ENCODE measurements at regions not wholly inside any gene's neighbourhood (a gene's known extent, or its start where the extent isn't known, plus 50 kb on each side); places are given as distances from the start of the nearest gene placed in this dataset.

DNA sequence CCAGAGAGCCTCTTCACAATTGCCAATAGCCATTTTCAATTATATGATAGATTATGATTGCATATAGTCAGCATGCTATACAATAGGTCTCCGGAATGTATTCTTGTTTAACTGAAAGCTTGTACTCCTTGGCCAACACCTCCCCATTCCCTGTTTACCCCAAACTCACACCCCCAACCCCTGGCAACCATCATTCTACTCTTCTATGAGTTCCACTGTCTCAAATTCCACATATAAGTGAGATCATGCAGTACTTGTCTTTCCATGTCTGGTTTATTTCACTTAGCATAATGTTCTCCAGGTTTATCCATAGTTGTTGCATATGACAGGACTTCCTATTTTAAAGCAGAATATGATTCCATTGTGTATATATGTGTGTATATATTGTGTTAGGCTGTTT lies 110.7 kb upstream of the STC2 start:
- in situ Hi-C loops (cut with HindIII; ENCODE audit: low sequenced_read_pairs) = no loop called here

- in situ Hi-C loops (cut with HindIII; ENCODE audit: low sequenced_read_pairs) = no loop called here
Observed at GRCh38 chr5:173435447-173435846, 107.2 kb upstream of the STC2 start.

- in situ Hi-C loops (cut with HindIII; ENCODE audit: low sequenced_read_pairs) = no loop called here
Observed at GRCh38 chr5:173434270-173434669, 106.1 kb upstream of the STC2 start.

GRCh38 chr5:173430394-173430793 lies 102.2 kb upstream of the STC2 start:
- in situ Hi-C loops (cut with HindIII; ENCODE audit: low sequenced_read_pairs) = no loop called here

DNA sequence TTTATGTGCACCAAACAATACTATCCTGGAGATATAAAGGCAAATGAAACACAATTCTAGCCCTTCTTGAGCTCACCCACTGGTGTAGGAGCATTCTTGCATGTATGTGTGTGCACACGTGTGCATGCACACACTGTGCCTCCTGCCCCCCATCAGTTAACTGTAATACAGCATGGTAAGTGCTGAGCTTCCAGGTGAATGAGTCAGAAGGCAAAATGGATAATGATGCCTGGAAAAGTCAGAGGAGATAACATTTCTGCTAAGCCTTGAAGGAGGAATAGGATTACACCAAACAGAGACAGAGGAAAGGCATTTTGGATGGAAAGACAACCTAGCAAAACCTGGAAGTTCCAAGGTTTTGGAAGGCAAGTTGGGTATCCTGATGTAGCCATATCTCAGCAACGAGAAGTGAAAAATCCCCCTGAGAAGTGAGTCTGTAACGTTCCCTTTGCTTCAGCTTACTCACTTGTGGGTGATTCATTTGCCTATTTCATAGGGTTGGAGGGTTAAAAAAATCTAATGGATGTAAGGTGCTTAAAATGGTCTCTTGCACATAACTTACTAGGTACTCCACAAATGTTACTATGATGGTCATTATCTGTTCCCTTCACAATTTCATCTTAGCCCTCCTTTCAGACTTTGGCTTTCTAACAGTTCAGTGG lies 101.4 kb upstream of the STC2 start:
- in situ Hi-C loops (cut with HindIII; ENCODE audit: low sequenced_read_pairs) = no loop called here

DNA sequence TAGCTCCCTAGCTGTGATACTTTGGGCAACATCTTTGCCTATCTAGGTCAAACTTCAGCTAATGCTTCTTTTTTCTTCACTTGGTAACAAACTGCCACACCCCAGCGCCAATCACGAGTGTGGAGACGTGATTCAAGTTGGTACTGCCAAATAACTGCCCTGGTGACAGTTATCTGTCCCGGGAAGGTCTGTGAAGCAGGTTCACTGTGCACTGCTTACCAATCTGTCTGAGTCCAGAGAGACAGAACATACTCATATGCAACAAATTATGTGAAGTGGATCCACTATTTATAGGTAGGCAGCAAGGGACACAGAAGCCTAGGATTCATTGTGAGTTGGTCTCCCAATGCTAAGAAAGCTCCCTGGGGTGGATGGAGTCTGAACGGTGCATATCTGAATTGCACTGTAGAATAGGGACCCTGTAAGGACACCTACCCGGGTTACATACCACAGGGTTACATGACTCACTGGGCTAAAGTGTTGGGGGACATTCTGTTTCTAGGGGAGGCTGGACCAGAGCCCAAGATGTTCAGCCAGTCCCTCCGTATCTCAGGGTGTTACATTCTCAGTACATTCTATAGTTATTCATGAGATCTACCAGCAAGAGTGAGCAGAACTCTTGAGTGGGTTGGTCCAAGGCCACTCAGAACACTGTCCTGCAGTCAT lies 95.4 kb upstream of the STC2 start:
- in situ Hi-C loops (cut with HindIII; ENCODE audit: low sequenced_read_pairs) = no loop called here

DNA sequence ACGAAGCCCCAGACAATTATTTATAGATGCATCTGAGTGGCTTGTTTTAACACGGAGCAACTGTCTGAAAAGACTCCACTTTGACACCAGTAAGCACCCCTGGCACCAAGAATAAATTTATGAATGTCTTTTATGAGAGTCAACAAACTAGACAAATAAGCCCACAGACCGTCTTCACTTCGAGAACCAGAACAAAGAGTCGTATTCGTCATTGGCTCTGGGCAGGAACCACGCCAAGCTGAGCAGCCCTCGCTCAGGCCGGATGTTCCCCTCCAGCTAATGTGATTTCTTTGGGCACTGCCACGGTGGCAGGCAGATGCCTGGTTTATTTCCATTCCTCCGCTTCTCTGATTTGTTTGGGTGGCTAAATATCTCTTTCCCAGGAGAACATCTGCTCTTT lies 91.9 kb upstream of the STC2 start:
- in situ Hi-C loops (cut with HindIII; ENCODE audit: low sequenced_read_pairs) = no loop called here

DNA sequence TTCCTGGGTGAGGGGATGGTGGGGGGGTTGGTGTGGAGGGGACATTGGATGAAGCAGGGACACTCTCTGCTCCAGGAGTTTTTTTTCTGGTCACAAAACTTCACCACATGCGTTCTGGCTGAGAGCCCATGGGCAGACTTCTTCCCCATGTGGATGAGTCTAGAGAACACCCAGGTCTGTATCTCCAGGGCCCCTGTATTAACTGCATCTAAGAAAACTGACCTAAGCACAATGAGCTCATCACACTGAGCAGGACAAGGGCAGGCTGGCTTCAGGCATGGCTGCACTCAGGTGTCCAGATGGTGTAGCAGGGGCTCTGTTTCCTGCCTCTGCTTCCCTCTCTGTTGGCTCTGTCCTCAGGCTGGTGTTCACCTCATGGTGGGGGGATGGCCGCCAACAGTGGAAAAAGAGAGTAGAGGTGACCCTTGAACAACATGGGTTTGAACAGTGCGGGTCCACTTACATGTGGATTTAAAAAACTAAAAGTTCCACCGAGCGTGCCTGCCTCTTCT lies 85.3 kb upstream of the STC2 start:
- in situ Hi-C loops (cut with HindIII; ENCODE audit: low sequenced_read_pairs) = loop anchor here (5.0 kb wide), 3 partner anchors 41 to 164 kb away; no protein-coding TSS in a partner anchor

- in situ Hi-C loops (cut with HindIII; ENCODE audit: low sequenced_read_pairs) = loop anchor here (5.0 kb wide), 3 partner anchors 40 to 165 kb away; no protein-coding TSS in a partner anchor
Observed at GRCh38 chr5:173412566-173412965, 84.4 kb upstream of the STC2 start.

DNA sequence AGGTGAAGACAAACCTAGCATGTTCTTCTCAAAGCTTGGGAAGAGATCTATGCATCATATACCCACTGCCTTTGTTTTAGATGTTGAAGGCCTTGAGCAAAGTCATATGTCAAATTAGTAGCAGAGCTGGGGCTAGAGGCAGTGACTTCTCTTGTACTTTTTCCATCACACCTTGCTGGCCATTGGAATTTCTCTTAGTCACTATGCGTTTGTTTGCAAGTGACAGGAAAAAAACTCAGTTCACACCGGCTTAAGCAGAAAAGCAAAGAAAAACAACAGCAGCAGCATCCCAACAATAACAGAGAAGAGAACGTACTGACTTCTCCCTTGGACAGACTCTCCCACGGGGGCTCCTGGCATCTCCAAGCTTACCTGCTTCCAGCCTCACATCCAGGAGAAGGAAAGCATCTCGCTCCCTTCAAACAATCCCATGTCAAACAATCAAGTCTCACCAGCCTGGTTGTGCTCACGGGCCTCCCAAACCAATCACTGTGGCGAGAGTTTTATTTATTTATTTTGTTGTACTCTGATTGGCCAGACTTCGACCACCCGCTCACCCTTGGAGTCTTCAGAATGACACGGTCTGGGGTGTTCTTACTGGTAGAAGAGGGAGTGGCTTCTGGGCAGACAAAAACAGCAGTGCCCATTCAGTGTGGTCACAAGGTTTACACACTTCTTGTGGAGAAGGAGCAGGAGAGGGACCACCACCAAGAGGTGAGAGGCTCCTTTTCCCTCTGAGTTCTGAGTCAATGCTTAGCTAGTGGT lies 83.8 kb upstream of the STC2 start:
- in situ Hi-C loops (cut with HindIII; ENCODE audit: low sequenced_read_pairs) = loop anchor here (5.0 kb wide), 3 partner anchors 40 to 165 kb away; no protein-coding TSS in a partner anchor

DNA sequence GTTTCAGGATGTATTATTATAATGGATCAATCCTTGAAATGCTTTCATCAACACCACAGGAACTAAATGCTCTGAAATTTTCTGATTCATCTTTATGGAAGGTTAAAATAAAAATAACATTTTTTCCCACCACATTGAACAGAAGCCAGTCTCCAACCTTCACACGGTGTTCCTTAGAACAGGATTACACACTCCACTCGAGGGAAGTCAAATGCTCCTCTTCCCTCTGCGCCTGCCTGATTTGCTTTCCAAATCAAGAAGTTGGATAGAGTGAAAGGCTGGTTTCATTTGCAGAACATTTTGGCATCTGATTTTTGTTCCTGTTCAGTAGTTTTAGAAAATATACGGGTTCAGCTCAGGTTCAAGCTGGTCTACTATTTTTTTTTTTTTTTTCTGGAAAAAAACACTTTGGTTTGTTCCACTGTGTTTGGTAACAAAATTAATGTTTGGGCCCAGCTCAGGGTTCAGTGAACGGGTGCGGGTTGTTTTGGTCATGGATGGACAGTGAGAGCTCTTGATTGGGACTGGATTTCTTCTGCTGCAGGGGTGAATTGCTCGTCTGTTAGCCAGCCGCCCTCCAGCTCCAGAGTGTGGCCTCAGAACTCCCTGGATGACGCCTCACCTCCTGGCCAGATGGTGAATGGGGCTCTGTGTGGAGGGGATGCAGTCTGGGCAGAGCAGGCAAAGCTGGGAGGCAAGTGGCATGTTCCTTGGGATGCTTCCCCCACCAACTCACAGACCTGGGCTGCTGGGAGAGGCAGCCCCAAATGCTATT lies 82.4 kb upstream of the STC2 start:
- in situ Hi-C loops (cut with HindIII; ENCODE audit: low sequenced_read_pairs) = loop anchor here (5.0 kb wide), 3 partner anchors 38 to 167 kb away; no protein-coding TSS in a partner anchor

DNA sequence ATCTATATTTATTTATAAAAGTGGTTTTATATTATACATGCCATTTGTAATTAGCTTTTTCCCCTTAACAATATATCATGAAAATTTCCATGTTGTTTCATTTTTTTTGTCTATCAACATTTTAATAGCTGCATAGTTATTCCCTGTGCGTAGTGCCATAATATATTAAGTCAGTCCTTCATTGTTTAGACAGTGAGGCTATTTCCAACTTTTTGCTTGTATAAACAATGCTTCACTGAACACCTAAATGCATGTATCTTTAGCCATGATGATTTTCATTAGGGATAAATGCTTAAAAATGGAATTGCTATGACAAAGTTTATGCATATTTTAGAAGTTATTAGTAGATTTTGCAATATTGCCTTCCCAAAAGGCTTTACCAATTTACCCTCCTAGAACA lies 80.7 kb upstream of the STC2 start:
- in situ Hi-C loops (cut with HindIII; ENCODE audit: low sequenced_read_pairs) = no loop called here

DNA sequence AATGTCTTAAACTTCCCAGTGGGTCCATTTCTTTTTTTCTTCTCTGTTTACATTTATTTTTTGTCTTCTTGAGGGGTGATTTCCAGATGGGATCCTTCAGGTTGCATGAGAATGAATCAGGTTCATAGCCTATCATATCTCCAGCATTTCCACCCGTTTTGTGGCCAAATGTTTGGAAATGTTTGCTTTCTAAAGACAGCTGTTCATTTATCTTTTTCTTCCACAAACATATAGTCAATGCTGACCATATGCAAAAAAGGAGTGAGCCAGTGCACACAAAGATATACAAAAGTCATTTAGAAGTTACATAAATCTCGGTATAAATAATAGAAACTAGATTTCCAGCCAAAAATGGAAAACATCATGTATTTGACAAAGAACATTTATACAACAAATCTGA lies 71.6 kb upstream of the STC2 start:
- in situ Hi-C loops (cut with HindIII; ENCODE audit: low sequenced_read_pairs) = no loop called here

- in situ Hi-C loops (cut with HindIII; ENCODE audit: low sequenced_read_pairs) = no loop called here
Observed at GRCh38 chr5:173397516-173397915, 69.3 kb upstream of the STC2 start.

GRCh38 chr5:173396311-173396993 lies 68.2 kb upstream of the STC2 start:
- in situ Hi-C loops (cut with HindIII; ENCODE audit: low sequenced_read_pairs) = no loop called here

- in situ Hi-C loops (cut with HindIII; ENCODE audit: low sequenced_read_pairs) = no loop called here
Observed at GRCh38 chr5:173395933-173396308, 67.7 kb upstream of the STC2 start.

- in situ Hi-C loops (cut with HindIII; ENCODE audit: low sequenced_read_pairs) = no loop called here
Observed at GRCh38 chr5:173395257-173395932, 67.2 kb upstream of the STC2 start.

- in situ Hi-C loops (cut with HindIII; ENCODE audit: low sequenced_read_pairs) = no loop called here
Observed at GRCh38 chr5:173394701-173395100, 66.5 kb upstream of the STC2 start.

GRCh38 chr5:173392172-173392571 lies 64.0 kb upstream of the STC2 start:
- in situ Hi-C loops (cut with HindIII; ENCODE audit: low sequenced_read_pairs) = no loop called here

DNA sequence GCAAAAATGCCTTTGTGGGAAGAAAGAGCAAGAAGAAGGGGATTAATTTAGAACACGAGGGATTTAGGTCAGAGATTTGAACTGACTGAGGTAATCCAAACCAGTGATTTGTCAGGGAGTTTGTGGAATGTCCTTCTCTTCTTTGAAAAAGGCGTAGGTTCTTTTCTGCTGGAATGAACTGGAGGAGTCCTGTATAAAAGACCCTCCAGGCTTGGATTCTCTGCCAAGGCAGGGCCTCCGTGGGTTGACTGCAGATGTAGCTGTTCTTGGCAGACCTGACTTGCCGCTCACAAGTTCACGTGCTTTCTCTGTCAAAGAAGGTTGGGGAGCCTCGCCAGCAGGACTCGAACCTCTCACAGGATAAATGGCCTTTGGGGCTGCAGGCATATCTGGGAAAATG lies 62.8 kb upstream of the STC2 start:
- in situ Hi-C loops (cut with HindIII; ENCODE audit: low sequenced_read_pairs) = no loop called here
